ENCODE measurements at regions not wholly inside any gene's neighbourhood (a gene's known extent, or its start where the extent isn't known, plus 50 kb on each side); places are given as distances from the start of the nearest gene placed in this dataset.

DNA sequence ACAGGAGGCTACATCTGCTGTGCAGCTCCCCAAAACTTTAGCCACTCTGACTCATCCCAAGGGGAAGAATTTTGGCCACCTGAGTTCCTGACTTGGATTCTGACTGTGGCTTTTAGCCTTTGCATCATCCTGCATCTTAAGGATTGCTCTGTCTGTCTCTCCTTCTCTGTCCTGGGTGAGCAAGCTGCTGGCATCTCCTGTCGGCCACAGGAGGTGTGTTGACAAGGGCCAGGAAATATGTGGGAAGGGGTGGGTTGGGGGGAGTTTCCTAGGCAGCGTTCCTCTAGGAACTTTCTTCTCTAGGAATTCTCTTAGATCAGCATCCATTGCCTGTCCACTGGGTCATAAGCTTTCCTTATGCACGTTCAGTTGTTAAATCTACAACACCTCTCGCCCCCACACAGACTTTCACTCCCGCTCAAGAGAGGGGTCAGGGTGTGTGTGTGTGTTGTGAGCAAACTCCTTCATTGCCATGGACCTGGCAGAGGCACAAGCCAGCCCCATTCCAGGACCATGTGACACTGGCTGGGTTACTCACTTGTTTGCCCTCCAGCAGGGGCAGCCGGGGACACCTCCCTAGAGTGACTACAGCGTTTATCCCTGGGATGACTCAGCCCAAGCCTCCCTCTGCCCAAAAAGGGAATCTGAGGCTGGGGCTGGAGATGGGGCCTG is 145.0 kb upstream of the DUSP10 start:
- TF ChIP-seq POLR2A (IDR thresholded peaks at IDR 0.05; ENCODE audit: low read length), result no peak
- no peak for TF ChIP-seq GATA1 (IDR thresholded peaks at IDR 0.05; ENCODE audit: low read depth, low read length)
